ENCODE measurements at regions not wholly inside any gene's neighbourhood (a gene's known extent, or its start where the extent isn't known, plus 50 kb on each side); places are given as distances from the start of the nearest gene placed in this dataset.
"Not testable (repeated sequence)": the region's sequence is repeated elsewhere in the genome, so short reads cannot be mapped to it uniquely, and the experiment has no call there.

DNA sequence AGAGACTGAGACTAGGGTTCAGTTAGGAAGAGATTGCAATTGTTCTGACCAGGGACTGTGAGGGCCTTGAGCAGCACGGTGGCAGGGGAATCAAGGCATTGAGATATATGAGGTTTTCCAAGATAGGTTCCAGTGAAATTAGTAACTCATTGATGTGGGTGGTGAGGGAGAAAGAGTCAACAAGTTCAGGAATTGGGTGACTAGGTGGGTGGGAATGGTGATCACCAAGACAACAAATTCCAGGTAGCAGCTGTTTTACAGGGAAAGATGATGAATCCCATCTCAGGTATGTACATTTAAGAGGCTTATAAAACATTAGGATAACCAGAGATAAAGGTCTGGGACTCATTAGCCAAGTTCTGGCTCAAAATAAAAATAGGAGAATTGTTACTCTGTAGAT is 251.5 kb upstream of the MGAT5 start:
- H3K9me3 Mint-ChIP-seq: no peaks in the 10 kb centered on the region

GRCh38 chr2:134002921-134003320 is 251.0 kb upstream of the MGAT5 start:
- no peak for DNase-seq (ENCODE audit: low spot score in 2 of 2)
- no peak for ATAC-seq
- Mint-ChIP-seq H3K4me3 (no peak overlapping the region), H3K36me3 (no peaks in the 10 kb centered on the region), H3K9me3 (no peaks in the 10 kb centered on the region), H3K4me1 (no peaks in the 10 kb centered on the region), H3K27ac (no peak overlapping the region)

More for the DNA sequence above, 251.5 kb upstream of the MGAT5 start:
- Mint-ChIP-seq H3K4me1 (no peaks in the 10 kb centered on the region), H3K36me3 (no peaks in the 10 kb centered on the region), H3K4me3 (no peak overlapping the region), H3K27ac (no peak overlapping the region)
- ATAC-seq (no peak), DNase-seq (ENCODE audit: low spot score in 2 of 2) (no peak)

DNA sequence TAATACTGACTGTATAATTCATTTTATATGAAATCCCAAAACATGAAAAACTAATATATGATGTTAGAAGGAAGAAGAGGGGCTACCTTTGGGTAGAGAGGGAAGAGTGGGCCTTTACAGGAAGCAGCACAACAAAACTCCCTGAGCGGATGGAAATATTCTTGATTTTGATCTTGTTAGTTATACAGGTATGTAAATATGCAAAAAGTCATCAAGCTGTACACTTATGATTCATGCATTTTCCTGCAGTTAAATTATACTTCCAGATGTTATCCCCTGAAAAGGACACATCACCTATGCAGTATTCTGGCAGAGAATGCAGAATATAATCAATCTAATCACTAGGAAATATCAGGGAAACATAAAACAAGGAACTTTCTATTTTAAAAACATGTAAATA is 249.4 kb upstream of the MGAT5 start:
- H3K9me3 Mint-ChIP-seq: no peaks in the 10 kb centered on the region
- no peaks in the 10 kb centered on the region for H3K36me3 Mint-ChIP-seq
- ATAC-seq (no peak), DNase-seq (ENCODE audit: low spot score in 2 of 2) (no peak)
- no peak overlapping the region for H3K27ac Mint-ChIP-seq
- no peaks in the 10 kb centered on the region for H3K4me1 Mint-ChIP-seq
- no peak overlapping the region for H3K4me3 Mint-ChIP-seq

DNA sequence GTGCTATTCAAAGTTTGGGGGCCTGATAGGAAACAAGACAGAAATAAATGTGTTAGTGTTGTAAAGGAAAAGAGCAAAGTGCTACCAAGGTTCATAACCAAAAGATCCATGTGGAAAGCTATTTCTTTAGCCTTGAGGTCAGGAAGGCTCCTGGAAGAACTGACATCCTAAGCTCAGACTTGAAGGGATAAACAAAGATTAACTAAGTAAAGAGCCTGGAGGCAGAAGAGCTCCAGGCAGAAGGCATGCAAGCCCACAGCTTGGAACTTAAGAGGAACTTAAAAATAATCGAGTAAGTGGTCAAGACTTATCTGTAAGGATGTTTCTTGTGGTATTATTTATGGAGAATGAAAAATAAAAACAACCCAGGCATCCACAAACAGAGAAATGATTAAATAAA is 245.0 kb upstream of the MGAT5 start:
- Mint-ChIP-seq H3K9me3 (no peaks in the 10 kb centered on the region), H3K4me3 (no peak overlapping the region), H3K36me3 (no peaks in the 10 kb centered on the region), H3K27ac (no peak overlapping the region), H3K4me1 (no peaks in the 10 kb centered on the region)
- ATAC-seq: no peak
- no peak for DNase-seq (ENCODE audit: low spot score in 2 of 2)

DNA sequence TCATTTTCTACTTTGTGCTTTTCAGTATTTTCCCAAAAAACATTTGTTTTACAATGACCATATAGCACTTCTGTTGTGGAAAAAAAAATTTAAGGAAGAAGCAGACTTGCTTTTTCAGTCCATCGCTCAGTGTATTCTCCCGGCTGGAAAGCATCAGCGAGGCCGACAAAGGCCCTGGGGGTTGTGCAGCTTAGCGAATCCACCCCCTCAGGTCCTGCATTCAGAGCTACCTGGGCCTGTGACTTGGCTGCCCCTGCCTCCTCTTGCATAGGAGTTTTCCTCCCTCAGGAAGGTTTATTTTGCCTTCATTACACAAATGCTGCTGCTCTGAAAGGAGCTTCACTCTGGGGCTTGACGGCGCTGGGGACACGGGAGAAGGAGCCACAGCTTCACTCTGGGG is 244.4 kb upstream of the MGAT5 start:
- Mint-ChIP-seq H3K4me3 (no peak overlapping the region), H3K4me1 (no peaks in the 10 kb centered on the region), H3K36me3 (no peaks in the 10 kb centered on the region), H3K27ac (no peak overlapping the region), H3K9me3 (no peaks in the 10 kb centered on the region)
- ATAC-seq (no peak), DNase-seq (ENCODE audit: low spot score in 2 of 2) (no peak)

DNA sequence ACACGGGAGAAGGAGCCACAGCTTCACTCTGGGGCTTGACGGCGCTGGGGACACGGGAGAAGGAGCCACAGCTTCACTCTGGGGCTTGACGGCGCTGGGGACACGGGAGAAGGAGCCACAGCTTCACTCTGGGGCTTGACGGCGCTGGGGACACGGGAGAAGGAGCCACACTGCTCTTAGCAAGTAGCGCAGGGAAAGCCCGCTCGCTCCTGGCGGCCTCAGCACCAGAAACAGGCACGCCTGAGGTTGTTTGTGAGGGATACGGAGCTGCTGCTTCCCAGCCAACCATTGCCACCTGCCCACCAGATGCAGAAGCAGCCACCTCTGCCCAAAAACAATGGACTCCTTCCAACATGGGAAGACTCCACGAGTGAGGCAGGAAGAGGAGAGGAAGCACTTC is 244.0 kb upstream of the MGAT5 start:
- not testable (repeated sequence) for DNase-seq (ENCODE audit: low spot score in 2 of 2); H3K4me1 Mint-ChIP-seq; H3K9me3 Mint-ChIP-seq; ATAC-seq; H3K36me3 Mint-ChIP-seq; H3K27ac Mint-ChIP-seq; H3K4me3 Mint-ChIP-seq

DNA sequence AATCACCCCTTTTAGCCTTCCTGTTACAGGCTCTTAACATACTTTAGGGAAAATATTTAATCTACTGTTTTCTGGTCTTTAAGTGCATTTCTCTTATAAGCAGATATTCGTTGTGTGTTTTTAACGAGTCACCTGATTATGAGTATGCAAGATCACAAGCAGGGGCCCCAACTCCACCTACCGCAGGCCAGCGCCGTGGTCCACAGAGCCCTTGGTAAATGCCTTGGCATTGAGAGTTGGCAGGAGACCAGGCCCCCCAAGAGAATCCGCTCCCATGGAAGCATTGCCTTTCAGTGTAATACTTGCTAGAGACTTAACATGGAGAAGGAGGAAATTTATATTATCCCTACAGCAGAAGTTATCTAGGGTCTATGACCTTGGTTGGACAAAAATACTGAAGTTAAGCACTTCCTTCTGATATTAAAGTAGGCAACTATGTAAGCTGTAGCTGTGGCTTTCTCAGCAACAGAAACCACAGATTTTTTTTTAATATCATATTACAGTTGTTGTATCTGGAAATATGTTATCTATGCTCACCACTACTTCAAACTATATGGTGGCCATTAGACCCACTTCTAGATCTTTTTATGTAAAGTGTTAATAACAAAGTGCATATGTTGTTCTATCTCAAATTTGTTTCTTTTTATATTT is 241.8 kb upstream of the MGAT5 start:
- H3K9me3 Mint-ChIP-seq: no peaks in the 10 kb centered on the region
- H3K4me3 Mint-ChIP-seq: no peak overlapping the region
- H3K36me3 Mint-ChIP-seq: no peaks in the 10 kb centered on the region
- no peaks in the 10 kb centered on the region for H3K4me1 Mint-ChIP-seq
- no peak for ATAC-seq
- no peak overlapping the region for H3K27ac Mint-ChIP-seq
- no peak for DNase-seq (ENCODE audit: low spot score in 2 of 2)

GRCh38 chr2:134014196-134014960 is 239.5 kb upstream of the MGAT5 start:
- Mint-ChIP-seq H3K9me3 (no peaks in the 10 kb centered on the region), H3K4me3 (no peak overlapping the region), H3K4me1 (no peaks in the 10 kb centered on the region), H3K36me3 (no peaks in the 10 kb centered on the region), H3K27ac (no peak overlapping the region)
- ATAC-seq (no peak), DNase-seq (ENCODE audit: low spot score in 2 of 2) (no peak)

GRCh38 chr2:134019871-134020270 is 234.0 kb upstream of the MGAT5 start:
- no peak overlapping the region for H3K4me3 Mint-ChIP-seq
- no peak for ATAC-seq
- H3K4me1 Mint-ChIP-seq: peaks cover 22% of the 10 kb centered on the region
- H3K9me3 Mint-ChIP-seq: no peaks in the 10 kb centered on the region
- DNase-seq (ENCODE audit: low spot score in 2 of 2): no peak
- H3K27ac Mint-ChIP-seq: no peak overlapping the region
- H3K36me3 Mint-ChIP-seq: no peaks in the 10 kb centered on the region

DNA sequence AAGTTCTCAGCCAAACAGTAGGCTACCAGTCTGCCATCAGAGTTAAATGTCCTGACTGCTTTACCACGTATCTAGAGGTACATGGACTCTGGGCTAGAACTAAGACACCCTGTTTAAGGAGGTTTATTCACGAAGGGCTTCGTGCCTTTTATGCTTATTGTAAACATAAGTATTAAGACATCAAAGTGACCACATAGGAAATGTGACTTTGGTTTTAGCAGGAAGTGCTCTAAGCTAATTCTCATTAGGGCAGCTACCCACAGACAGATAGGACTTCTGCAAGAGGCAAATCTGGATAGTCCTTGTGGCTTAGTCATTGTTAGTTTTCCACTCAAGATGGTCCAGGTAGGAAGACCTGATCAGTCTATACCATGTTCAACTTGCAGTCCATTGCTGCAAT is 233.3 kb upstream of the MGAT5 start:
- no peaks in the 10 kb centered on the region for H3K36me3 Mint-ChIP-seq
- no peak for DNase-seq (ENCODE audit: low spot score in 2 of 2)
- ATAC-seq: no peak
- H3K4me3 Mint-ChIP-seq: no peak overlapping the region
- no peaks in the 10 kb centered on the region for H3K9me3 Mint-ChIP-seq
- H3K4me1 Mint-ChIP-seq: peaks cover 22% of the 10 kb centered on the region
- H3K27ac Mint-ChIP-seq: no peak overlapping the region

GRCh38 chr2:134021830-134022524 is 231.9 kb upstream of the MGAT5 start:
- Mint-ChIP-seq H3K36me3 (no peaks in the 10 kb centered on the region), H3K4me3 (no peak overlapping the region), H3K4me1 (peaks cover 22% of the 10 kb centered on the region), H3K27ac (no peak overlapping the region), H3K9me3 (no peaks in the 10 kb centered on the region)
- peak; percentile 93 for ATAC-seq
- no peak for DNase-seq (ENCODE audit: low spot score in 2 of 2)

GRCh38 chr2:134023854-134024253 is 230.0 kb upstream of the MGAT5 start:
- ATAC-seq (peak; percentile 22), DNase-seq (ENCODE audit: low spot score in 2 of 2) (no peak)
- Mint-ChIP-seq H3K27ac (no peak overlapping the region), H3K4me3 (no peak overlapping the region), H3K36me3 (no peaks in the 10 kb centered on the region), H3K4me1 (peaks cover 22% of the 10 kb centered on the region), H3K9me3 (no peaks in the 10 kb centered on the region)

DNA sequence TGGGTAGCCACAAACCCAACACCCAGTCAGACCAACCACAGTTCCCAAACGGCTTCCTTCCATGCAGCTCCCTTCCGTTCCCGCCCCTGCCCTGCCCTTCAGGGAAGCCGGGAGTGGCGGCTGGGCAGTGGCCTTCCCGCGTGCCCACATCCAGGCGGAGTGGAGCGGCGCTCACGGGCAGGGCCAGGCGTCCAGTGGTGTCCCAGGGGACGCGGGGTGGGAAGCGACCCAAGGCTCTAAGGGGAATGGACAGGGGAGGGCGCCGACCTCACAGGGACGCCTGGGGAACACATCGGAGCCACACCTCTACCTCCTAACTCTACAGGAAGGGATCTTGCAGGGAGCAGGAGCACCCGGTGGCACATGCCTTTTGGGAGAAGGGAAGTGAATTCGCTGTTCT is 225.9 kb upstream of the MGAT5 start:
- ATAC-seq (no peak), DNase-seq (ENCODE audit: low spot score in 2 of 2) (no peak)
- Mint-ChIP-seq H3K4me3 (no peak overlapping the region), H3K36me3 (no peaks in the 10 kb centered on the region), H3K4me1 (peaks cover 6% of the 10 kb centered on the region), H3K27ac (no peak overlapping the region), H3K9me3 (no peaks in the 10 kb centered on the region)

DNA sequence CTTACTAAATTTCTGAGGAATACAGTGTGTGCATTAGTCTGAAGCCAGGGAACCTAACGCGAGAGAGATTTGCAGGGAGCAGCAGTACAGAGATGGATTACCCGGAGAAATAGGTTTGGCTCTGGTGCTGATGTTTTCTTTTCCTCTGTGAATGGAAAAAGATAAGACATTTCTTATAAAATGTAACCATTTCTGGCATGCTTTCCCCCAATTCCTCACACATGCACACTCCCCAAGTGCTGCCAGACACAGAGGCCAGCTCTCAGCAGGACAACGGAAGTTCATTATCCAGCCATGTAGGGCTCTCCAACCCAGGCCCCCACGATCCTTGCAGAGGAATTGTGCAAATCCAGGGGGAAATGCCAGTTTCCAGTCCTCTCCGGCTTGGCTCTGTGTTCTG is 224.5 kb upstream of the MGAT5 start:
- H3K4me3 Mint-ChIP-seq: no peak overlapping the region

GRCh38 chr2:134031539-134031938 is 222.3 kb upstream of the MGAT5 start:
- DNase-seq (ENCODE audit: low spot score in 2 of 2) (no peak), ATAC-seq (no peak)
- Mint-ChIP-seq H3K4me1 (no peaks in the 10 kb centered on the region), H3K36me3 (no peaks in the 10 kb centered on the region), H3K27ac (no peak overlapping the region), H3K4me3 (no peak overlapping the region), H3K9me3 (no peaks in the 10 kb centered on the region)

More for the DNA sequence above, 224.5 kb upstream of the MGAT5 start:
- no peak overlapping the region for H3K27ac Mint-ChIP-seq
- no peaks in the 10 kb centered on the region for H3K36me3 Mint-ChIP-seq
- no peaks in the 10 kb centered on the region for H3K9me3 Mint-ChIP-seq
- H3K4me1 Mint-ChIP-seq: no peaks in the 10 kb centered on the region
- DNase-seq (ENCODE audit: low spot score in 2 of 2) (no peak), ATAC-seq (no peak)
